Mesenchymal stem cell (in vitro differentiated cells and primary cell): ENCODE measurements at regions not wholly inside any gene's neighbourhood (a gene's known extent, or its start where the extent isn't known, plus 50 kb on each side); places are given as distances from the start of the nearest gene placed in this dataset.

Experiments
- DNase-seq: peaks from one replicate; pipeline ENCODE4 v3.0.0-alpha.2; 2013
- H2AFZ ChIP-seq: one replicate; pipeline ENCODE4 v1.6.1; 2013; ENCODE audit warnings: low read depth, mild to moderate bottlenecking, control low read depth, inconsistent platforms, low read length, moderate library complexity
- H2AK5ac ChIP-seq: 2 replicates; pipeline ENCODE4 v1.6.1; 2013; ENCODE audit warnings: low read length, moderate library complexity, mild to moderate bottlenecking, inconsistent platforms; ENCODE audit not compliant: severe bottlenecking
- H2BK120ac ChIP-seq: one replicate; pipeline ENCODE4 v1.6.1; 2013; ENCODE audit warnings: low read depth, mild to moderate bottlenecking, inconsistent platforms, low read length, moderate library complexity
- H2BK12ac ChIP-seq, 2 experiments: one replicate each; pipeline ENCODE4 v1.6.1; 2013; ENCODE audit warnings: inconsistent platforms in 2 of 2, low read length in 2 of 2, mild to moderate bottlenecking in 2 of 2, moderate library complexity in 2 of 2, control low read depth in 1 of 2
- H2BK15ac ChIP-seq: one replicate; pipeline ENCODE4 v1.6.1; 2013; ENCODE audit warnings: mild to moderate bottlenecking, low read depth, inconsistent platforms; ENCODE audit not compliant: poor library complexity, severe bottlenecking
- H2BK5ac ChIP-seq: 2 replicates; pipeline ENCODE4 v1.6.1; 2013; ENCODE audit warnings: low read depth, mild to moderate bottlenecking, low read length, control low read depth, inconsistent platforms; ENCODE audit not compliant: poor library complexity, severe bottlenecking
- H3K14ac ChIP-seq, 2 experiments: one replicate each; pipeline ENCODE4 v1.6.1; 2013; ENCODE audit warnings: inconsistent platforms in 2 of 2, low read length in 2 of 2, control low read depth in 1 of 2, mild to moderate bottlenecking in 1 of 2, moderate library complexity in 1 of 2
- H3K18ac ChIP-seq, 2 experiments: one replicate each; pipeline ENCODE4 v1.6.1; 2013; ENCODE audit warnings: inconsistent platforms in 2 of 2, low read length in 2 of 2, control low read depth in 1 of 2, low read depth in 1 of 2, mild to moderate bottlenecking in 1 of 2
- H3K23ac ChIP-seq, 2 experiments: one replicate each; pipeline ENCODE4 v1.6.1; 2013; ENCODE audit warnings: inconsistent platforms in 2 of 2, low read length in 2 of 2, mild to moderate bottlenecking in 2 of 2, moderate library complexity in 2 of 2, control low read depth in 1 of 2
- H3K27ac ChIP-seq: 2 replicates; pipeline ENCODE4 v1.5.1; 2013; ENCODE audit warnings: mild to moderate bottlenecking, moderate library complexity, low read length, control low read depth, inconsistent platforms; ENCODE audit not compliant: poor library complexity, severe bottlenecking
- H3K27me3 ChIP-seq, 2 experiments: 2 replicates each; pipeline versions ENCODE4 v1.6.1 to v1.7.0; 2013; ENCODE audit warnings: low read length in 2 of 2, mild to moderate bottlenecking in 2 of 2, moderate library complexity in 2 of 2, control low read depth in 1 of 2, inconsistent platforms in 1 of 2; ENCODE audit not compliant: control insufficient read depth in 1 of 2, insufficient read depth in 1 of 2
- H3K36me3 ChIP-seq, 2 experiments: 2 replicates each; pipeline versions ENCODE4 v1.6.1 to v1.7.0; 2013; ENCODE audit warnings: low read length in 2 of 2, control low read depth in 1 of 2, inconsistent platforms in 1 of 2, low read depth in 1 of 2, mild to moderate bottlenecking in 1 of 2; ENCODE audit not compliant: insufficient read depth in 2 of 2, control insufficient read depth in 1 of 2
- H3K4ac ChIP-seq, 2 experiments: one replicate each; pipeline ENCODE4 v1.6.1; 2013; ENCODE audit warnings: inconsistent platforms in 2 of 2, low read length in 2 of 2, mild to moderate bottlenecking in 2 of 2, moderate library complexity in 2 of 2, control low read depth in 1 of 2, low read depth in 1 of 2
- H3K4me1 ChIP-seq: 2 replicates; pipeline ENCODE4 v1.6.1; 2013; ENCODE audit warnings: low read depth, low read length, control low read depth; ENCODE audit not compliant: control insufficient read depth, insufficient read depth
- H3K4me2 ChIP-seq: 2 replicates; pipeline ENCODE4 v1.6.1; 2013; ENCODE audit warnings: low read length, mild to moderate bottlenecking, inconsistent platforms; ENCODE audit not compliant: poor library complexity, severe bottlenecking
- H3K4me3 ChIP-seq, 2 experiments: 2 replicates each; pipeline versions ENCODE4 v1.5.1 to v1.7.0; 2013; ENCODE audit warnings: low read length in 2 of 2, mild to moderate bottlenecking in 2 of 2, control low read depth in 1 of 2, low read depth in 1 of 2; ENCODE audit not compliant: insufficient read depth in 1 of 2
- H3K79me1 ChIP-seq: replicated peaks from 2 replicates; pipeline ENCODE4 v1.6.1; 2013; ENCODE audit warnings: mild to moderate bottlenecking, control low read depth, low read length, inconsistent platforms; ENCODE audit not compliant: poor library complexity, severe bottlenecking
- H3K9ac ChIP-seq: 2 replicates; pipeline ENCODE4 v1.7.0; 2013; ENCODE audit warnings: mild to moderate bottlenecking, low read length, moderate library complexity
- H3K9me3 ChIP-seq: 2 replicates; pipeline ENCODE4 v1.7.0; 2013; ENCODE audit warnings: mild to moderate bottlenecking, low read length; ENCODE audit not compliant: control insufficient read depth
- H4K8ac ChIP-seq: one replicate; pipeline ENCODE4 v1.6.1; 2013; ENCODE audit warnings: inconsistent platforms, mild to moderate bottlenecking, low read length, moderate library complexity
- H4K91ac ChIP-seq: one replicate; pipeline ENCODE4 v1.6.1; 2013; ENCODE audit warnings: mild to moderate bottlenecking, low read length, inconsistent platforms
- WGBS: methylation state at CpG from one replicate; pipeline ENCODE4 v1.1.7; 2013; ENCODE audit warnings: mixed read lengths; 5-methylcytosine and 5-hydroxymethylcytosine counted together

DNA sequence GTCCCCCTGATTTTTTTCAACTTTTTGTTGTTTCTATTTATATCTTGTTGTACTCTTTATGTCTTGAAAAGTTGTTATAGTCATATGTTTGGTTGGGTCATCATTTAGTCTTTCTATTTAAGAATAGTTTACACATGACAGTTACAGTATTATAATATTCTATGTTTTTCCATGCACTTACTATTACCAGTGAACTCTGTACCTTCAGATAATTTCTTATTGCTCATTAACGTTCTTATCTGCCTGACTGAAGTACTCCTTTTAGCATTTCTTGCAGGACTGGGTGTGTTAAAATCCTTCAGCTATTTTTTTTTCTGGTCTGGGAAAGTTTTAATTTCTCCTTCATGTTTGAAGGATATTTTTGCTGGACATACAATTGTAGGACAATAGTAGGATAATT, 157.7 kb upstream of the DIPK2B start:
- DNase-seq = no peak
- WGBS = no CpG with 5 or more reads among the region's 1 CpG
- no peak overlapping the region for H2BK12ac ChIP-seq

DNA sequence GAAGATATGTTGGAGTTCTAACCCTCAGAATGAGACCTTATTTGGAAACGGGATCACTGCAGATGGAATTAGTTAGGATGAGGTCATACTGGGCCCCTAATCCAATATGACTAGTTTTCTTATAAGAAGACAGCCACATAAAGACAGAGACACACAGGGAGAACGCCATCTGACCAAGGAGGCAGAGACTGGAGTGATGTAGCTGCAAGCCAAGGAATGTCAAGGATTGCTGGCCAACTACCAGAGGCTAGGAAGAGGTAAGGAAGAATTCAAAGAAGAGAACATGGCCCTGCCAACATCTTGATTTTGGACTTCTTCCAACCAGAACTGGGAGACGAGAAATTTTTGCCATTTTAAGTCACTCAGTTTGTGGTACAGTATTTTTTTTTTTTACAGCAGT, 152.8 kb upstream of the DIPK2B start:
- Histone ChIP-seq H3K23ac (no peak overlapping the region), H4K8ac (no peak overlapping the region), H3K4me2 (no peak overlapping the region), H3K27me3 (peaks cover 0 to 10% of the 10 kb centered on the region in 2 experiments), H3K4me1 (peaks cover 3% of the 10 kb centered on the region), H3K4ac (no peak overlapping the region), H2BK120ac (no peak overlapping the region), H3K9me3 (peaks cover 44% of the 10 kb centered on the region), H3K9ac (no peak overlapping the region), H3K79me1 (no peaks in the 10 kb centered on the region), H3K4me3 (peak overlapping the region in 1 of 2 experiments; percentile 14), H3K18ac (no peak overlapping the region), H3K14ac (no peak overlapping the region), H2BK5ac (no peak overlapping the region), H3K27ac (no peak overlapping the region), H2AK5ac (no peak overlapping the region), H2AFZ (no peak overlapping the region), H4K91ac (no peak overlapping the region), H3K36me3 (no peaks in the 10 kb centered on the region), H2BK15ac (no peak overlapping the region), H2BK12ac (no peak overlapping the region)
- DNase-seq = no peak
- 100% methylated on average over 1 of the region's 3 CpGs for WGBS

More for the DNA sequence above, 157.7 kb upstream of the DIPK2B start:
- no peak overlapping the region for H3K4ac ChIP-seq
- no peak overlapping the region for H4K8ac ChIP-seq
- no peak overlapping the region for H4K91ac ChIP-seq
- no peak overlapping the region for H3K4me2 ChIP-seq
- H2BK5ac ChIP-seq = no peak overlapping the region
- H3K14ac ChIP-seq = no peak overlapping the region
- H3K9me3 ChIP-seq = peaks cover 38% of the 10 kb centered on the region
- H3K4me1 ChIP-seq = no peaks in the 10 kb centered on the region
- no peak overlapping the region for H2AFZ ChIP-seq
- no peak overlapping the region for H3K27ac ChIP-seq
- no peak overlapping the region for H2BK15ac ChIP-seq
- no peak overlapping the region for H3K18ac ChIP-seq
- H3K23ac ChIP-seq = no peak overlapping the region
- H2AK5ac ChIP-seq = no peak overlapping the region
- H3K36me3 ChIP-seq = peaks cover 0 to 4% of the 10 kb centered on the region in 2 experiments
- H2BK120ac ChIP-seq = no peak overlapping the region
- no peak overlapping the region for H3K4me3 ChIP-seq
- no peaks in the 10 kb centered on the region for H3K79me1 ChIP-seq
- peaks cover 0 to 21% of the 10 kb centered on the region in 2 experiments for H3K27me3 ChIP-seq
- no peak overlapping the region for H3K9ac ChIP-seq

DNA sequence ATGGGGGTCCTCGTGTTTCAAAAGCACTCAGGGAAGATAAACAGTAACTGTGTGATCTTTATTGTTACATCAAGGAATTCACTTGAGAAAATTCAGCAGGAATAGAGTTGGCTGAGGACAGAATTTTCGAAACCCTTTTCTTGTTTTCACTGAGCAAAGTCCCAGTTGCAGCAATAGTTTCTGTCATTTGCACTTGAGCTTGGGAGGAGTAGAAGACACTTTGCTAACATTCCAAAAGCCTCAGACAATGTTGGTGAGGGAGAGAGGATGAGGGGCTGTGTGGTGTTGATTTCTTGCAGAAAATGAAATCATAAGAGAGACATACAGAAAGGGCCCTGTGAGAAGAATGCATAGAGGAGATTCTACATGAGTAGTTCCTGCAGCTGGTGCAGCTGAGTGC, 151.9 kb upstream of the DIPK2B start:
- H3K4ac ChIP-seq = no peak overlapping the region
- no peaks in the 10 kb centered on the region for H3K36me3 ChIP-seq
- H3K4me1 ChIP-seq = peaks cover 3% of the 10 kb centered on the region
- H3K18ac ChIP-seq = no peak overlapping the region
- H3K23ac ChIP-seq = no peak overlapping the region
- peak overlapping the region; percentile 20 for H3K9ac ChIP-seq
- H3K14ac ChIP-seq = no peak overlapping the region
- no peak overlapping the region for H3K4me3 ChIP-seq
- no peak overlapping the region for H2AK5ac ChIP-seq
- no peak overlapping the region for H2BK15ac ChIP-seq
- no peak overlapping the region for H2BK5ac ChIP-seq
- no peak overlapping the region for H3K4me2 ChIP-seq
- H3K79me1 ChIP-seq = no peaks in the 10 kb centered on the region
- H3K27me3 ChIP-seq = peaks cover 0 to 10% of the 10 kb centered on the region in 2 experiments
- H4K91ac ChIP-seq = no peak overlapping the region
- H2BK120ac ChIP-seq = no peak overlapping the region
- H2BK12ac ChIP-seq = no peak overlapping the region
- H3K9me3 ChIP-seq = peaks cover 39% of the 10 kb centered on the region
- no peak for DNase-seq
- 86% methylated on average over 2 of the region's 2 CpGs for WGBS
- no peak overlapping the region for H4K8ac ChIP-seq
- no peak overlapping the region for H3K27ac ChIP-seq
- no peak overlapping the region for H2AFZ ChIP-seq

DNA sequence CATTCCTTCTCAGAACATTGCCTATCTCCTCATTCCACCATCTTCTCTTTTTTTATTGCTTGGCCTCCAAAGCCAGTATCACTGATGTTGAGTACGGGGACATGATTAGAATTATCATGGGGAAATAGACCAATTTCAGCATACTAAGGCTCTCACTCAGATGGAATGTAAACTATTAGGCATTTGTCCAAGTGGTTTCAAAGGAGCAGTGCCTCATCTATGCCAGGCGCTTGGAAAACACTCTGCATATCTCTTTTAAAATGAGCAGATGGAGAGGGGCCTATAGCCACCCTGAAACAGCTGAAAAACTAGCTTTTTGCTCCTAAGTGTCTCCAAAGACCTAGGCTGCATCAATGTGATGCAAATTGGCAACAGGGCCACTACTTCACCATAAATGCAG, 150.8 kb upstream of the DIPK2B start:
- H3K23ac ChIP-seq = no peak overlapping the region
- peak overlapping the region; percentile 79 for H3K27ac ChIP-seq
- no peak overlapping the region for H2BK5ac ChIP-seq
- WGBS = 17% methylated on average over 1 of the region's 2 CpGs
- H2BK15ac ChIP-seq = no peak overlapping the region
- H3K14ac ChIP-seq = peak overlapping the region in 1 of 2 experiments; percentile 44
- no peaks in the 10 kb centered on the region for H3K79me1 ChIP-seq
- H2AK5ac ChIP-seq = peak overlapping the region; percentile 59
- peaks cover 3% of the 10 kb centered on the region for H3K4me1 ChIP-seq
- H4K91ac ChIP-seq = peak overlapping the region; percentile 27
- H2BK120ac ChIP-seq = no peak overlapping the region
- DNase-seq = peak; percentile 31
- peaks cover 0 to 10% of the 10 kb centered on the region in 2 experiments for H3K27me3 ChIP-seq
- H3K4me2 ChIP-seq = no peak overlapping the region
- no peak overlapping the region for H3K4me3 ChIP-seq
- H3K36me3 ChIP-seq = no peaks in the 10 kb centered on the region
- no peak overlapping the region for H3K4ac ChIP-seq
- peak overlapping the region; percentile 64 for H4K8ac ChIP-seq
- no peak overlapping the region for H2BK12ac ChIP-seq
- H3K18ac ChIP-seq = peak overlapping the region; percentile 43 to 46
- H2AFZ ChIP-seq = no peak overlapping the region
- peak overlapping the region; percentile 20 for H3K9ac ChIP-seq
- H3K9me3 ChIP-seq = peaks cover 30% of the 10 kb centered on the region
